Heart right ventricle (tissue), 16 donors: ENCODE measurements at regions not wholly inside any gene's neighbourhood (a gene's known extent, or its start where the extent isn't known, plus 50 kb on each side); places are given as distances from the start of the nearest gene placed in this dataset.
A peak's percentile ranks its signal among the peaks of the same experiment; 100 is the strongest.

Experiments used
- ATAC-seq, 8 donors: fragments of 200-7000 bp; cut with Tn5 transposase; one replicate each; pipeline ENCODE4 v1.9.1; 2020; ENCODE audit warnings: mild to moderate bottlenecking in 8 of 8, moderate library complexity in 8 of 8, moderate number of reproducible peaks in 1 of 8
- DNase-seq, 2 donors: peaks; one replicate each; pipeline ENCODE4 v3.0.0-alpha.2; 2020
- H3K27ac ChIP-seq, 10 donors: fragments of 200-600 bp; sonication (generic) in 2 of 10; one replicate each; pipeline versions ENCODE4 v1.5.0 to v1.8.0; 2020 to 2022; ENCODE audit warnings: mild to moderate bottlenecking in 3 of 10
- H3K27me3 ChIP-seq, 7 donors: fragments of 200-600 bp; one replicate each; pipeline ENCODE4 v1.8.0; 2021 to 2022; ENCODE audit warnings: mild to moderate bottlenecking in 2 of 7
- H3K36me3 ChIP-seq, 9 donors: fragments of 200-600 bp; sonication (generic) in 1 of 9; one replicate each; pipeline versions ENCODE4 v1.5.0 to v1.8.0; 2020 to 2022; ENCODE audit warnings: mild to moderate bottlenecking in 2 of 9
- H3K4me1 ChIP-seq, 9 donors: fragments of 200-600 bp; sonication (generic) in 1 of 9; one replicate each; pipeline versions ENCODE4 v1.5.0 to v1.8.0; 2020 to 2022; ENCODE audit warnings: mild to moderate bottlenecking in 4 of 9
- H3K4me3 ChIP-seq, 10 donors: fragments of 200-600 bp; sonication (generic) in 2 of 10; one replicate each; pipeline versions ENCODE4 v1.5.0 to v1.8.0; 2020 to 2022; ENCODE audit warnings: mild to moderate bottlenecking in 7 of 10, moderate library complexity in 2 of 10
- H3K9me3 ChIP-seq, 11 donors: fragments of 200-600 bp in 10 of 11; sonication (generic) in 2 of 11; one replicate each; pipeline versions ENCODE4 v1.5.0 to v1.8.0; 2013 to 2022; ENCODE audit warnings: mild to moderate bottlenecking in 2 of 11, control low read depth in 1 of 11, moderate library complexity in 1 of 11
- whole genome bisulfite sequencing, 2 donors: extraction: QIAGEN DNeasy Blood & Tissue Kit; methylation state at CpG; one replicate each; pipeline ENCODE4 v1.1.7; 2013; ENCODE audit warnings: inconsistent platforms in 1 of 2; 5-methylcytosine and 5-hydroxymethylcytosine counted together
- intact Hi-C, 10 donors: fragments of 100-400 bp; cut with DNase I; formaldehyde crosslinking; loops; one replicate each; pipeline versions ENCODE4 v1.11.1 to v1.14.2; 2022
- TF ChIP-seq, protein P1 (sequence below), 9 donors: fragments of 200-600 bp; sonication (generic) in 2 of 9; IDR thresholded peaks; one replicate each; pipeline versions ENCODE4 v1.5.0 to v1.8.0; 2021 to 2022; ENCODE audit warnings: antibody characterized with exemption in 9 of 9, mild to moderate bottlenecking in 5 of 9, moderate library complexity in 1 of 9
- donor health status: Arrhythmogenic right ventricular cardiomyopathy.
- donor health status: ischemic (EF 13 %, LVEDD 7.1; RV severe dilation, severe dysfunction).
- donor health status: healthy with polysubstance abuse.
- donor health status: DM: no; HTN: yes; CAD: no.
- donor health status: DM: no; HTN: no; CAD: no.
- donor health status: ischemic (EF 25% LVEDD 6.9; RV normal size, moderate dysfunction).
- donor health status: ischemic (EF 25% LVEDD 5.7; RV mildly dilated, moderate dysfunction).
- donor health status: healthy.
- donor health status: DM: yes; HTN: yes; CAD: no.
- donor health status: Ischemic cardiomyopathy.
- donor health status: ischemic (EF 35%, LVEDD 5.7; RV mildly dilated, moderate dysfunction).
- donor health status: nonischemic (EF 11% LVEDD 7.7; RV severe dilation, severe dysfunction).
- donor health status: DM: yes; HTN: yes; CAD: no.
- donor health status: PGD.
- donor health status: ischemic (EF 29% LVEDD 5.4; RV normal size, mild dysfunction).
- donor health status: nonischemic (EF 23%, LVEDD 6.1; RV moderate dilation, normal function).

GRCh38 chr5:160485364-160485969 is 63.8 kb downstream of the PTTG1 start:
- WGBS, 2 donors, result 68 to 73% methylated on average over 5 of the region's 5 CpGs
- Histone ChIP-seq H3K4me3 (no peak overlapping the region), H3K36me3 (peaks cover 0 to 5% (median 0%) of the 10 kb centered on the region in 9 donors), H3K9me3 (no peaks in the 10 kb centered on the region), H3K27ac (peak overlapping the region in 1 of 10 donors; percentile 10), H3K27me3 (no peaks in the 10 kb centered on the region), H3K4me1 (peaks cover 0 to 3% (median 0%) of the 10 kb centered on the region in 9 donors)
- intact Hi-C loops, result no loop called here
- TF ChIP-seq, protein P1, sequence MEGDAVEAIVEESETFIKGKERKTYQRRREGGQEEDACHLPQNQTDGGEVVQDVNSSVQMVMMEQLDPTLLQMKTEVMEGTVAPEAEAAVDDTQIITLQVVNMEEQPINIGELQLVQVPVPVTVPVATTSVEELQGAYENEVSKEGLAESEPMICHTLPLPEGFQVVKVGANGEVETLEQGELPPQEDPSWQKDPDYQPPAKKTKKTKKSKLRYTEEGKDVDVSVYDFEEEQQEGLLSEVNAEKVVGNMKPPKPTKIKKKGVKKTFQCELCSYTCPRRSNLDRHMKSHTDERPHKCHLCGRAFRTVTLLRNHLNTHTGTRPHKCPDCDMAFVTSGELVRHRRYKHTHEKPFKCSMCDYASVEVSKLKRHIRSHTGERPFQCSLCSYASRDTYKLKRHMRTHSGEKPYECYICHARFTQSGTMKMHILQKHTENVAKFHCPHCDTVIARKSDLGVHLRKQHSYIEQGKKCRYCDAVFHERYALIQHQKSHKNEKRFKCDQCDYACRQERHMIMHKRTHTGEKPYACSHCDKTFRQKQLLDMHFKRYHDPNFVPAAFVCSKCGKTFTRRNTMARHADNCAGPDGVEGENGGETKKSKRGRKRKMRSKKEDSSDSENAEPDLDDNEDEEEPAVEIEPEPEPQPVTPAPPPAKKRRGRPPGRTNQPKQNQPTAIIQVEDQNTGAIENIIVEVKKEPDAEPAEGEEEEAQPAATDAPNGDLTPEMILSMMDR (IDR thresholded peaks at IDR 0.05), result no peak
- ATAC-seq (no peak), DNase-seq (no peak)

GRCh38 chr5:160486573-160486972 is 64.9 kb downstream of the PTTG1 start:
- intact Hi-C loops, result no loop called here
- 85 to 87% methylated on average over 7 of the region's 7 CpGs for WGBS, 2 donors
- no peak overlapping the region for H3K4me3 ChIP-seq
- ATAC-seq, result no peak
- H3K4me1 ChIP-seq, result peaks cover 0 to 3% (median 0%) of the 10 kb centered on the region in 9 donors
- no peak overlapping the region for H3K27ac ChIP-seq
- no peaks in the 10 kb centered on the region for H3K27me3 ChIP-seq
- H3K9me3 ChIP-seq, result no peaks in the 10 kb centered on the region
- peaks cover 0 to 5% (median 0%) of the 10 kb centered on the region in 9 donors for H3K36me3 ChIP-seq
- DNase-seq, result no peak
- TF ChIP-seq, protein P1 (IDR thresholded peaks at IDR 0.05), result no peak

- TF ChIP-seq, protein P1 (IDR thresholded peaks at IDR 0.05), result no peak
- Histone ChIP-seq H3K4me1 (peaks cover 0 to 3% (median 0%) of the 10 kb centered on the region in 9 donors), H3K27me3 (peaks cover 0 to 3% (median 0%) of the 10 kb centered on the region in 7 donors), H3K9me3 (no peaks in the 10 kb centered on the region), H3K36me3 (peaks cover 0 to 5% (median 0%) of the 10 kb centered on the region in 9 donors), H3K4me3 (no peak overlapping the region), H3K27ac (no peak overlapping the region)
- 77 to 78% methylated on average over 6 of the region's 6 CpGs for WGBS, 2 donors
- intact Hi-C loops, result no loop called here
- DNase-seq, result no peak
- ATAC-seq, result no peak
These were observed 67.0 kb downstream of the PTTG1 start for GRCh38 chr5:160488394-160489325.

DNA sequence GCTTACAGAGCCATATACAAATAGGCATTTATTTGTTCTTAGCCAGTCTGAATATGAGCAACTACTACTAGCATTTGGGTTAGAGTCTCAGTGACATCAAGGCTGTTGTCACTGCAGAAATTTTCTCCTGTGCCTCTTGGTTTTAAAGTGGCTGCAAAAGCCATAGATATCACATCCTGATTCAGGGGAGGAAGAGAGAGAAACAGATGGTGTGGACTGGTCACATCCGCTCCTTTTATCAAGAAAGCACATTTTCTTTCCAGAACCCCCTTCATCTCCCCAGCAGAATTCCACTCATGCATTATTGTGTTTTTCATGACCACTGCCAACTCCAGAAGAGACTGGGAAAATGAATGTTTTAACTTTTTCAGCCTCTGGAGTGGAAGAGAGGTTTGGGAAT is 69.8 kb downstream of the PTTG1 start:
- Histone ChIP-seq H3K27me3 (peaks cover 0 to 11% (median 0%) of the 10 kb centered on the region in 7 donors), H3K4me1 (no peaks in the 10 kb centered on the region), H3K9me3 (no peaks in the 10 kb centered on the region), H3K4me3 (no peak overlapping the region), H3K27ac (no peak overlapping the region), H3K36me3 (no peaks in the 10 kb centered on the region)
- intact Hi-C loops, result no loop called here
- TF ChIP-seq, protein P1 (IDR thresholded peaks at IDR 0.05), result no peak
- WGBS, 2 donors, result 77 to 85% methylated on average over 1 of the region's 1 CpG
- DNase-seq, result no peak
- no peak for ATAC-seq
